Suprapubic skin (tissue), 3 donors: ENCODE measurements at regions not wholly inside any gene's neighbourhood (a gene's known extent, or its start where the extent isn't known, plus 50 kb on each side); places are given as distances from the start of the nearest gene placed in this dataset.

Experiments
- CTCF ChIP-seq, 2 donors: fragments of 200-600 bp in 1 of 2; fragments of 450-650 bp in 1 of 2; sonication (generic) in 1 of 2; IDR thresholded peaks; one replicate each; pipeline ENCODE4 v1.5.1; 2016 to 2019; ENCODE audit warnings: antibody characterized with exemption in 2 of 2, mild to moderate bottlenecking in 1 of 2, moderate library complexity in 1 of 2
- POLR2AphosphoS5 ChIP-seq, 3 donors: sonication (generic); formaldehyde crosslinking; IDR thresholded peaks; one replicate each; pipeline ENCODE4 v1.6.1; 2017; ENCODE audit warnings: antibody characterized with exemption in 3 of 3

- no peak for TF ChIP-seq CTCF (IDR thresholded peaks at IDR 0.05)
- TF ChIP-seq POLR2AphosphoS5 (IDR thresholded peaks at IDR 0.05), result no peak
Measured at GRCh38 chr10:10685566-10685965, 332.1 kb upstream of the CELF2 start.
